Peyer's patch (tissue), 4 donors: ENCODE measurements at regions not wholly inside any gene's neighbourhood (a gene's known extent, or its start where the extent isn't known, plus 50 kb on each side); places are given as distances from the start of the nearest gene placed in this dataset.

ENCODE experiments used
- POLR2A ChIP-seq, 2 donors: fragments of 450-650 bp; IDR thresholded peaks; one replicate each; pipeline ENCODE4 v1.5.1; 2017; ENCODE audit warnings: antibody characterized with exemption in 2 of 2, mild to moderate bottlenecking in 2 of 2, moderate library complexity in 2 of 2
- TF ChIP-seq, protein P1 (sequence below), 6 experiments: fragments of 450-650 bp in 4 of 6; fragments of 200-600 bp in 2 of 6; sonication (generic) in 1 of 6; IDR thresholded peaks; one replicate each; pipeline ENCODE4 v1.5.1; 2017 to 2019; ENCODE audit warnings: antibody characterized with exemption in 6 of 6, mild to moderate bottlenecking in 3 of 6, moderate library complexity in 1 of 6

DNA sequence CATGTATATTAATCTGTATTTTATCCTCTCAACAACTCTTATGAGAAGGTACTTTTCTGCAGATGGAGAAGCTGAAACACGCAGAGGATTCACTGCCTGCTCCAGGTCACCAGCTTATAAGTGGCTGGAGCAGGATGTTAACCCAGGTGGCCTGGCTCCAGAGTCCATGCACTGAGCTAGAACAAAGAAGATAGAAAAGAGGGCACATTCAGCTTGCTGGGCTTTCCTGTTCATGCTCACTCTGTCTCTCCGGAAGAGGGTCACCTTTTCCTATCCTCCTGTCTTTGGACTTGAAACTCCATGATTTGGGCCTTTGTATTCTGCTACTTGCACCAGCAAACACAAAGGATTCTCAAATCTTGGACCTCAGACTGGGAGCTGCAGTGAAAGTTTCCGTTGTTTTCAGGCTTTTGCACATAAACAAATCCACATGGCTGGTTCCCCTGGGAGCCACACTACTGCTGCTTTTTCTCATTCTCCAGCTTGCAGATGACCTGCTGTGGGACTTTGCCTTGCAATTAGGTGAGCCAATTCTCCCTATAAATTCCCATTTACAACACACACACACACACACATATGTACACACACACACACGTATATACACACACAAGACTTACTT, 117.3 kb upstream of the GRK3 start:
- no peak for TF ChIP-seq POLR2A (IDR thresholded peaks at IDR 0.05)
- TF ChIP-seq, protein P1, sequence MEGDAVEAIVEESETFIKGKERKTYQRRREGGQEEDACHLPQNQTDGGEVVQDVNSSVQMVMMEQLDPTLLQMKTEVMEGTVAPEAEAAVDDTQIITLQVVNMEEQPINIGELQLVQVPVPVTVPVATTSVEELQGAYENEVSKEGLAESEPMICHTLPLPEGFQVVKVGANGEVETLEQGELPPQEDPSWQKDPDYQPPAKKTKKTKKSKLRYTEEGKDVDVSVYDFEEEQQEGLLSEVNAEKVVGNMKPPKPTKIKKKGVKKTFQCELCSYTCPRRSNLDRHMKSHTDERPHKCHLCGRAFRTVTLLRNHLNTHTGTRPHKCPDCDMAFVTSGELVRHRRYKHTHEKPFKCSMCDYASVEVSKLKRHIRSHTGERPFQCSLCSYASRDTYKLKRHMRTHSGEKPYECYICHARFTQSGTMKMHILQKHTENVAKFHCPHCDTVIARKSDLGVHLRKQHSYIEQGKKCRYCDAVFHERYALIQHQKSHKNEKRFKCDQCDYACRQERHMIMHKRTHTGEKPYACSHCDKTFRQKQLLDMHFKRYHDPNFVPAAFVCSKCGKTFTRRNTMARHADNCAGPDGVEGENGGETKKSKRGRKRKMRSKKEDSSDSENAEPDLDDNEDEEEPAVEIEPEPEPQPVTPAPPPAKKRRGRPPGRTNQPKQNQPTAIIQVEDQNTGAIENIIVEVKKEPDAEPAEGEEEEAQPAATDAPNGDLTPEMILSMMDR (IDR thresholded peaks at IDR 0.05) = no peak
